Ishikawa (cell line): ENCODE measurements at regions not wholly inside any gene's neighbourhood (a gene's known extent, or its start where the extent isn't known, plus 50 kb on each side); places are given as distances from the start of the nearest gene placed in this dataset.

ENCODE experiments used
- MAX ChIP-seq: IDR thresholded peaks from 2 replicates; pipeline ENCODE4 v1.6.1; 2012
- TEAD4 ChIP-seq: IDR thresholded peaks from 2 replicates; pipeline ENCODE4 v1.6.1; 2012

GRCh38 chr1:194225821-194226220 lies 1039.4 kb upstream of the B3GALT2 start:
- TF ChIP-seq TEAD4 (no peak), MAX (no peak)
